Keratinocyte (primary cell): ENCODE measurements at regions not wholly inside any gene's neighbourhood (a gene's known extent, or its start where the extent isn't known, plus 50 kb on each side); places are given as distances from the start of the nearest gene placed in this dataset.

Experiments
- DNase-seq: peaks from one replicate; pipeline ENCODE4 v3.0.0-alpha.2; 2011; ENCODE audit warnings: low read depth, missing footprints, low spot score
- FAIRE-seq: peaks from 2 replicates; lab custom pipeline; 2011; peaks lifted over from hg19 to GRCh38; lab: Jason Lieb, UNC
- H2AFZ ChIP-seq: 2 replicates; pipeline ENCODE4 v1.6.0; 2012; ENCODE audit warnings: low read length, control low read depth, inconsistent platforms; ENCODE audit not compliant: control insufficient read depth
- H3K27ac ChIP-seq: 2 replicates; pipeline ENCODE4 v1.5.1; 2011; ENCODE audit warnings: low read length; ENCODE audit not compliant: control insufficient read depth, insufficient read depth
- H3K27me3 ChIP-seq: 3 replicates; pipeline ENCODE4 v1.6.0; 2011; ENCODE audit warnings: low read length; ENCODE audit not compliant: control insufficient read depth, insufficient read depth; ENCODE audit errors: extremely low read depth
- H3K36me3 ChIP-seq, 2 experiments: 2 replicates in 1 of 2; 3 replicates in 1 of 2; pipeline ENCODE4 v1.5.1; 2011; ENCODE audit warnings: low read length in 2 of 2, mild to moderate bottlenecking in 1 of 2; ENCODE audit not compliant: control insufficient read depth in 2 of 2, insufficient read depth in 2 of 2; ENCODE audit errors: extremely low read depth in 1 of 2
- H3K4me1 ChIP-seq: 3 replicates; pipeline ENCODE4 v1.5.1; 2011; ENCODE audit warnings: low read length; ENCODE audit not compliant: control insufficient read depth, insufficient read depth; ENCODE audit errors: extremely low read depth
- H3K4me2 ChIP-seq: 3 replicates; pipeline ENCODE4 v1.6.0; 2011; ENCODE audit warnings: low read depth, low read length; ENCODE audit not compliant: control insufficient read depth, insufficient read depth; ENCODE audit errors: extremely low read depth
- H3K4me3 ChIP-seq, 3 experiments: fragments of 200-600 bp in 1 of 3; sonication (generic) in 1 of 3; 2 replicates in 2 of 3; 3 replicates in 1 of 3; pipeline ENCODE4 v1.5.1; 2011 to 2016; ENCODE audit warnings: low read length in 3 of 3, mild to moderate bottlenecking in 3 of 3, control low read depth in 2 of 3, inconsistent platforms in 1 of 3, low read depth in 1 of 3, mixed read lengths in 1 of 3, mixed run types in 1 of 3, moderate library complexity in 1 of 3; ENCODE audit not compliant: control insufficient read depth in 2 of 3, insufficient read depth in 2 of 3; ENCODE audit errors: extremely low read depth in 1 of 3
- H3K79me2 ChIP-seq: 2 replicates; pipeline ENCODE4 v1.6.0; 2012; ENCODE audit warnings: low read length; ENCODE audit not compliant: control insufficient read depth, insufficient read depth
- H3K9ac ChIP-seq: 3 replicates; pipeline ENCODE4 v1.6.0; 2011; ENCODE audit warnings: low read length; ENCODE audit not compliant: control insufficient read depth, insufficient read depth; ENCODE audit errors: extremely low read depth
- H3K9me1 ChIP-seq: 3 replicates; pipeline ENCODE4 v1.6.0; 2011; ENCODE audit warnings: low read length; ENCODE audit not compliant: control insufficient read depth, insufficient read depth; ENCODE audit errors: extremely low read depth
- H3K9me3 ChIP-seq: 2 replicates; pipeline ENCODE4 v1.5.1; 2012; ENCODE audit warnings: low read depth, low read length; ENCODE audit not compliant: control insufficient read depth
- H4K20me1 ChIP-seq: 3 replicates; pipeline ENCODE4 v1.6.0; 2011; ENCODE audit warnings: low read length; ENCODE audit not compliant: control insufficient read depth, insufficient read depth; ENCODE audit errors: extremely low read depth
- EZH2 ChIP-seq: IDR thresholded peaks from one replicate; pipeline ENCODE4 v1.6.1; 2012; ENCODE audit warnings: inconsistent platforms, mild to moderate bottlenecking, low read length, moderate library complexity
- dilution Hi-C: fragments of 300-500 bp; cut with MboI; formaldehyde crosslinking; loops from one replicate; pipeline ENCODE4 v1.7.0; 2020; ENCODE audit warnings: low sequenced_read_pairs; ENCODE audit not compliant: extremely low pct_ligation_motif_present
- TF ChIP-seq, protein P1 (sequence below), 3 experiments: IDR thresholded peaks in 1 of 3; conservative IDR thresholded peaks in 1 of 3; optimal IDR thresholded peaks in 1 of 3; 2 replicates in 2 of 3; 3 replicates in 1 of 3; pipeline versions ENCODE3 to v1.5.1; 2011; ENCODE audit warnings: low read length in 3 of 3, mild to moderate bottlenecking in 3 of 3, moderate library complexity in 2 of 3, control low read depth in 1 of 3, inconsistent platforms in 1 of 3; ENCODE audit not compliant: insufficient read depth in 2 of 3; ENCODE audit errors: extremely low read depth in 1 of 3

DNA sequence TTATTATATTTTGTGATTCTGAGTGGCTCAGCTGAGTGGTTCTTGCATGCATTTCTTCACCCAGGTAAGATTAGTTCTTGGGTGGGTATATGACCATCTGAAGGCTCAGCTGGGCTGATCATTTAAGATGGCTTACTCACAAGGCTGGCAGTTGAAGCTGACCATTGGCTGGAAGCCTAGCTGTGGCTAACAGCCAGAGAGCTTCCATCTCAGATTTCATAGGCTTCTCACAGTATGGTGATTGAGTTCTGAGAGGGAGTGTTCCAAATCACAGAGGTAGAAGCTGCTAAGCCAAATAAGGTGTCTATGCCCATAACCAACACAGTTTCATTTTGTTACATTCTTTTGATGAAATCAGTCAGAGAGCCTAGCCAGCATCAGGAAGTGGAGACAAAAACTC, 117.4 kb upstream of the RPRM start:
- TF ChIP-seq, protein P1, sequence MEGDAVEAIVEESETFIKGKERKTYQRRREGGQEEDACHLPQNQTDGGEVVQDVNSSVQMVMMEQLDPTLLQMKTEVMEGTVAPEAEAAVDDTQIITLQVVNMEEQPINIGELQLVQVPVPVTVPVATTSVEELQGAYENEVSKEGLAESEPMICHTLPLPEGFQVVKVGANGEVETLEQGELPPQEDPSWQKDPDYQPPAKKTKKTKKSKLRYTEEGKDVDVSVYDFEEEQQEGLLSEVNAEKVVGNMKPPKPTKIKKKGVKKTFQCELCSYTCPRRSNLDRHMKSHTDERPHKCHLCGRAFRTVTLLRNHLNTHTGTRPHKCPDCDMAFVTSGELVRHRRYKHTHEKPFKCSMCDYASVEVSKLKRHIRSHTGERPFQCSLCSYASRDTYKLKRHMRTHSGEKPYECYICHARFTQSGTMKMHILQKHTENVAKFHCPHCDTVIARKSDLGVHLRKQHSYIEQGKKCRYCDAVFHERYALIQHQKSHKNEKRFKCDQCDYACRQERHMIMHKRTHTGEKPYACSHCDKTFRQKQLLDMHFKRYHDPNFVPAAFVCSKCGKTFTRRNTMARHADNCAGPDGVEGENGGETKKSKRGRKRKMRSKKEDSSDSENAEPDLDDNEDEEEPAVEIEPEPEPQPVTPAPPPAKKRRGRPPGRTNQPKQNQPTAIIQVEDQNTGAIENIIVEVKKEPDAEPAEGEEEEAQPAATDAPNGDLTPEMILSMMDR (optimal IDR thresholded peaks at IDR 0.05 in 1 of 3, IDR thresholded peaks at IDR 0.05 in 1 of 3, conservative IDR thresholded peaks at IDR 0.05 in 1 of 3; ENCODE audit: extremely low read depth in 1 of 3, insufficient read depth in 2 of 3, low read length in 3 of 3) = no peak
- TF ChIP-seq EZH2 = no peak
- H3K9me1 ChIP-seq = no peaks in the 10 kb centered on the region
- FAIRE-seq = no peak
- no peaks in the 10 kb centered on the region for H3K27me3 ChIP-seq
- DNase-seq = no peak
- no peak overlapping the region for H3K27ac ChIP-seq
- no peak overlapping the region for H2AFZ ChIP-seq
- H3K4me1 ChIP-seq = no peaks in the 10 kb centered on the region
- no peaks in the 10 kb centered on the region for H3K36me3 ChIP-seq
- H3K9ac ChIP-seq = no peak overlapping the region
- no peak overlapping the region for H3K4me3 ChIP-seq
- no peaks in the 10 kb centered on the region for H4K20me1 ChIP-seq
- dilution Hi-C loops = no loop called here
- no peak overlapping the region for H3K4me2 ChIP-seq
- no peaks in the 10 kb centered on the region for H3K9me3 ChIP-seq
- no peaks in the 10 kb centered on the region for H3K79me2 ChIP-seq

DNA sequence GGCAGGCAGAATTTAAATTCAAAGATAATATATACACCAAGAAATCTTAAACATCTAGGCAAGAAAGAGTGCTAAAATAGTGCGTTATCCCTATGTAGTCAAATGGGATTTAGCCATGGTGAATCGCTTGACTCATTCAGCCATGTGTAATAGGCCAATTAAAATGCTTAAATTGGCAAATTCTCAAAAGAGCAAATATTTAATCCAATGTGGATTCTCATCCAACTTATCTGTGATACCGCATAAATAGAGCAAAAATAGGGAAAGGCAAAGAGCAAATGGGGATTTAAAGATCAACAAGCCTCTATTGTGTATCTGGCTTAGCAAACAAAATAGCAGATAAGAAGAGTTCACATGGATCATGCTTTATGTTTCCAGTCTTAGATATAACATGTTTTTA, 123.2 kb upstream of the RPRM start:
- dilution Hi-C loops = no loop called here
- TF ChIP-seq EZH2 = no peak
- TF ChIP-seq, protein P1 (optimal IDR thresholded peaks at IDR 0.05 in 1 of 3, IDR thresholded peaks at IDR 0.05 in 1 of 3, conservative IDR thresholded peaks at IDR 0.05 in 1 of 3; ENCODE audit: extremely low read depth in 1 of 3, insufficient read depth in 2 of 3, low read length in 3 of 3) = no peak
- FAIRE-seq = no peak

More for the DNA sequence above, 123.2 kb upstream of the RPRM start:
- no peak overlapping the region for H3K4me2 ChIP-seq
- no peak overlapping the region for H2AFZ ChIP-seq
- no peaks in the 10 kb centered on the region for H3K79me2 ChIP-seq
- no peak overlapping the region for H3K4me3 ChIP-seq
- H4K20me1 ChIP-seq = no peaks in the 10 kb centered on the region
- H3K9ac ChIP-seq = no peak overlapping the region
- no peak overlapping the region for H3K27ac ChIP-seq
- no peaks in the 10 kb centered on the region for H3K9me1 ChIP-seq
- H3K27me3 ChIP-seq = no peaks in the 10 kb centered on the region
- H3K9me3 ChIP-seq = no peaks in the 10 kb centered on the region
- no peaks in the 10 kb centered on the region for H3K4me1 ChIP-seq
- DNase-seq = no peak
- no peaks in the 10 kb centered on the region for H3K36me3 ChIP-seq
